ENCODE measurements at regions not wholly inside any gene's neighbourhood (a gene's known extent, or its start where the extent isn't known, plus 50 kb on each side); places are given as distances from the start of the nearest gene placed in this dataset.
"Not testable (repeated sequence)": the region's sequence is repeated elsewhere in the genome, so short reads cannot be mapped to it uniquely, and the experiment has no call there.

DNA sequence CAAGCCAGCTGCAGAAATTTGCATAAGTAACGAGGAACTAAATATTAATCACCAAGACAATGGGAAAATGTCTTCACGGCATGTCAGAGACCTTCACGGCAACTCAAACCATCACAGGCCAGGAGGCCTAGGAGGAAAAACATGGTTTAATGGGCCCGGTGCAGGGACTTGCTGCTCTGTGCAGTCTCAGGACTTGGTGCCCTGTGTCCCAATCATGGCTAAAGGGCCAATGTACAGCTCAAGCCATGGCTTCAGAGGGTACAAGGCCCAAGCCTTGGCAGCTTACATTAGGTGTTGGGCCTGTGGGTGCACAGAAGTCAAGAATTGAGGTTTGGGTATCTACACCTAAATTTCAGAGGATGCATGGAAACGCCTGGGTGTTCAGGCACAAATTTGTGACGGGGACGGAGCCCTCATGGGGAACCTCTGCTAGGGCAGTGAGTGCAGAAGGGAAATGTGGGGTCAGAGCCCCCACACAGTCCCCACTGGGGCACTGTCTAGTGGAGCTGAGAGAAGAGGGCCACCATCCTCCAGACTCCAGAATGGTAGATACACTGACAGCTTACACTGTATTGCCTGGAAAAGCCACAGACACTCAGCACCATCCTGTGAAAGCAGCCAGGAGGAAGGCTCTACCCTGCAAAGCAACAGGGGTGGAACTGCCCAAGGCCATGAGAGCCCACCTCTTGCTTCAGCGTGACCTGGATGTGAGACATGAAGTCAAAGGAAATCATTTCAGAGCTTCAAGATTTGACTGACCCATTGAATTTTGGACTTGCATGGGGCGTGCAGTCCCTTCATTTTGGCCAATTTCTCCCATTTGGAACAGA lies 5284.3 kb upstream of the TPTE start:
- CTCF ChIA-PET; H3K27me3 Mint-ChIP-seq; H3K27ac Mint-ChIP-seq; intact Hi-C loops (cut with micrococcal nuclease); DNase-seq; H3K4me3 Mint-ChIP-seq; ATAC-seq; H3K4me1 Mint-ChIP-seq (ENCODE audit: low read depth); POLR2A ChIA-PET; H3K36me3 Mint-ChIP-seq (ENCODE audit: low read depth): not testable (repeated sequence)
- peaks cover 26% of the 10 kb centered on the region for H3K9me3 Mint-ChIP-seq

DNA sequence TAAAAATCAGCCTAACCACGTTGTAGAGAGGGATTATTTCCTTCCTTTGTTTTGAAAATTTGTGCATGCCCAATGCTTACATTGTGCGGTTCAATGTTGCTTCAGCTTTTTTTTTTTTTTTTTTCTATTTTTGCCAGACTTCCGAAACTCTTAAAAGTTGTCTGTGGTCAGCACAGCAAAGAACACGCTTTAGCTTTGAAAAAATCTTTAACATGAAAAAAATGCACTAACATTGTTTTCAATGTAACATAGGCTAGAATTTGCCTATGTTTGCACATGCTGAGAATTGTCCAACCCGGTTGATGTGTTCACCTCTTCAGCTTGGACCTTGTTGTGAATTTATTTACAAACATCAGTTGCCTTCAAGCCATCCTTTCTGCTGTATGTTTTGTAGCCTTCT lies 5280.9 kb upstream of the TPTE start:
- DNase-seq; H3K4me3 Mint-ChIP-seq; CTCF ChIA-PET; H3K36me3 Mint-ChIP-seq (ENCODE audit: low read depth); intact Hi-C loops (cut with micrococcal nuclease); H3K4me1 Mint-ChIP-seq (ENCODE audit: low read depth); POLR2A ChIA-PET; H3K27me3 Mint-ChIP-seq; H3K27ac Mint-ChIP-seq; ATAC-seq: not testable (repeated sequence)
- H3K9me3 Mint-ChIP-seq = peaks cover 33% of the 10 kb centered on the region

- H3K4me3 Mint-ChIP-seq; ATAC-seq; H3K4me1 Mint-ChIP-seq (ENCODE audit: low read depth); H3K36me3 Mint-ChIP-seq (ENCODE audit: low read depth); intact Hi-C loops (cut with micrococcal nuclease); POLR2A ChIA-PET; DNase-seq; H3K27me3 Mint-ChIP-seq; H3K27ac Mint-ChIP-seq; CTCF ChIA-PET: not testable (repeated sequence)
- peaks cover 42% of the 10 kb centered on the region for H3K9me3 Mint-ChIP-seq
Observed at GRCh38 chr21:5242732-5243131, 5278.7 kb upstream of the TPTE start.

DNA sequence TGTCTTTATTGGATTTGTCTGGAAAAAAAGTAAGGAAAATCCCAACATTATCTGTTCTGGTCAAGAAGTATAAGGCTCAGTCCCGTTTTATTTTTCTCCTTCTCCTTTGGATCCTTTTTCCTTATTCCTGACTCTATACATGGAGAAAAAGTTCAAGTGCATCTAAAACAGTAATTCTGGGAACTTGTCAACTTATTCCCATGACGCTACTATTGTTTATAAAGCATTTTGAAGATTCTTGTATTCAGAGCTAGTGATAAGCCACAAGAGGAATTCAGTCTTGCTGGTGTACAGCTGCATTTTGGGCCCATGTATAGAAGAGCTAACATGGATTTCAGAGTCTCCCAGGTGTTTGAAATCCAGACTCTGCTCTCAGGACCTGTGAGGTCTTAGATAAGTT lies 5278.1 kb upstream of the TPTE start:
- H3K27me3 Mint-ChIP-seq; H3K36me3 Mint-ChIP-seq (ENCODE audit: low read depth); H3K27ac Mint-ChIP-seq; CTCF ChIA-PET; POLR2A ChIA-PET; H3K4me1 Mint-ChIP-seq (ENCODE audit: low read depth); intact Hi-C loops (cut with micrococcal nuclease); H3K4me3 Mint-ChIP-seq; ATAC-seq; DNase-seq: not testable (repeated sequence)
- peaks cover 42% of the 10 kb centered on the region for H3K9me3 Mint-ChIP-seq

- intact Hi-C loops (cut with micrococcal nuclease); H3K36me3 Mint-ChIP-seq (ENCODE audit: low read depth); H3K27me3 Mint-ChIP-seq; H3K4me1 Mint-ChIP-seq (ENCODE audit: low read depth); POLR2A ChIA-PET; H3K27ac Mint-ChIP-seq; H3K4me3 Mint-ChIP-seq; ATAC-seq; CTCF ChIA-PET; DNase-seq: not testable (repeated sequence)
- peaks cover 41% of the 10 kb centered on the region for H3K9me3 Mint-ChIP-seq
Observed at GRCh38 chr21:5243715-5244375, 5277.5 kb upstream of the TPTE start.

DNA sequence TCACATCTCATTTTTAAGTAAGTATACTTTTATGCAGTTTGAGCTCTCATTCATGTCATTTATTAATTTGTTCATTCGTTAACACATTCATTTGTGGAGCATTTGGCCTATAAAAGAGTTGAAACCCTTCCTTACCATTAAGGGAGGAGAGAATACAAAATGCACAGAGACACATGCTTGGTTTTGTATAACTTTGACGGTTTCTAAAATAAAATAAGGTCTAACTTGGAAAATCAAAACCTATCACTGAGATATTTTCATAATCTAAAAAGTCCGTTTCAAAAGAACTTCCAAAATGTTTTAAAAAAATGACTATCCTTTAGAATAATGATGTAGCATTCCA lies 5277.0 kb upstream of the TPTE start:
- peaks cover 44% of the 10 kb centered on the region for H3K9me3 Mint-ChIP-seq
- POLR2A ChIA-PET; CTCF ChIA-PET; H3K27ac Mint-ChIP-seq; ATAC-seq; DNase-seq; H3K4me3 Mint-ChIP-seq; H3K27me3 Mint-ChIP-seq; H3K4me1 Mint-ChIP-seq (ENCODE audit: low read depth); intact Hi-C loops (cut with micrococcal nuclease); H3K36me3 Mint-ChIP-seq (ENCODE audit: low read depth): not testable (repeated sequence)

DNA sequence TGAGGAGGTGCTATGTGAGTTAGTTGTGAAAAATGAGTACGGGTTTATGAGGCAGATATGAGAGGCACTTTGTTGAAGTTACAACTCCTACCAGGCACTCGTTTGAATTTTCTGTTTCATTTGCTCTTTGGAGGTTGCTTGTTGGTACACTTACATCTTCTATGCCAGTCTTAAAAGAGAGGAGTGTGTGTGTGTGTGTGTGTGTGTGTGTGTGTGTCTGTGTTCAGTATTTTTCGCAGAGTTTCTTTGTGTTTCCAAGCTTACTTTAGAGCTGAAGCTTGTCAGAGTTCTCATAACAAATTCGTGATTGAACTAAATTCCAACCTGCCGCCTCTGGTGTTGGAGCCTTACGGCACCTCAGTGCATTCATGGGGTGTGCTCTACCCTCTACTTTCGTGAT lies 5276.4 kb upstream of the TPTE start:
- CTCF ChIA-PET; intact Hi-C loops (cut with micrococcal nuclease); H3K36me3 Mint-ChIP-seq (ENCODE audit: low read depth); H3K4me1 Mint-ChIP-seq (ENCODE audit: low read depth); DNase-seq; H3K27me3 Mint-ChIP-seq; H3K4me3 Mint-ChIP-seq; H3K27ac Mint-ChIP-seq; POLR2A ChIA-PET; ATAC-seq: not testable (repeated sequence)
- H3K9me3 Mint-ChIP-seq = peaks cover 44% of the 10 kb centered on the region

GRCh38 chr21:5246416-5246815 lies 5275.0 kb upstream of the TPTE start:
- H3K9me3 Mint-ChIP-seq = peaks cover 53% of the 10 kb centered on the region
- H3K4me1 Mint-ChIP-seq (ENCODE audit: low read depth); CTCF ChIA-PET; ATAC-seq; H3K27me3 Mint-ChIP-seq; H3K27ac Mint-ChIP-seq; POLR2A ChIA-PET; H3K36me3 Mint-ChIP-seq (ENCODE audit: low read depth); intact Hi-C loops (cut with micrococcal nuclease); DNase-seq; H3K4me3 Mint-ChIP-seq: not testable (repeated sequence)

GRCh38 chr21:5247399-5247798 lies 5274.0 kb upstream of the TPTE start:
- H3K36me3 Mint-ChIP-seq (ENCODE audit: low read depth); DNase-seq; intact Hi-C loops (cut with micrococcal nuclease): not testable (repeated sequence)

GRCh38 chr21:5250128-5250527 lies 5271.3 kb upstream of the TPTE start:
- CTCF ChIA-PET; H3K36me3 Mint-ChIP-seq (ENCODE audit: low read depth); H3K4me1 Mint-ChIP-seq (ENCODE audit: low read depth); ATAC-seq; intact Hi-C loops (cut with micrococcal nuclease); POLR2A ChIA-PET; H3K4me3 Mint-ChIP-seq; DNase-seq; H3K27ac Mint-ChIP-seq; H3K27me3 Mint-ChIP-seq: not testable (repeated sequence)
- peaks cover 42% of the 10 kb centered on the region for H3K9me3 Mint-ChIP-seq

More at GRCh38 chr21:5247399-5247798, 5274.0 kb upstream of the TPTE start:
- H3K27ac Mint-ChIP-seq; CTCF ChIA-PET; POLR2A ChIA-PET; H3K27me3 Mint-ChIP-seq; ATAC-seq; H3K4me3 Mint-ChIP-seq; H3K4me1 Mint-ChIP-seq (ENCODE audit: low read depth): not testable (repeated sequence)
- H3K9me3 Mint-ChIP-seq = peaks cover 56% of the 10 kb centered on the region

DNA sequence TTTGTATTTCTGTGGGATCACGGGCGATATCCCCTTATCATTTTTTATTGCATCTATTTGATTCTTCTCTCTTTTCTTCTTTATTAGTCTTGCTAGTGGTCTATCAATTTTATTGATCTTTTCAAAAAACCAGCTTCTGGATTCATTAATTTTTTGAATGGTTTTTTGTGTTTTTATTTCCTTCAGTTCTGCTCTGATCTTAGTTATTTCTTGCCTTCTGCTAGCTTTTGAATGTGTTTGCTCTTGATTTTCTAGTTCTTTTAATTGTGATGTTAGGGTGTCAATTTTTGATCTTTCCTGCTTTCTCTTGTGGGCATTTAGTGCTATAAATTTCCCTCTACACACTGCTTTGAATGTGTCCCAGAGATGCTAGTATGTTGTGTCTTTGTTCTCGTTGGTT lies 5270.2 kb upstream of the TPTE start:
- ATAC-seq; POLR2A ChIA-PET; DNase-seq; intact Hi-C loops (cut with micrococcal nuclease); H3K4me3 Mint-ChIP-seq; H3K36me3 Mint-ChIP-seq (ENCODE audit: low read depth); CTCF ChIA-PET; H3K27ac Mint-ChIP-seq; H3K27me3 Mint-ChIP-seq; H3K4me1 Mint-ChIP-seq (ENCODE audit: low read depth): not testable (repeated sequence)
- H3K9me3 Mint-ChIP-seq = peaks cover 38% of the 10 kb centered on the region

DNA sequence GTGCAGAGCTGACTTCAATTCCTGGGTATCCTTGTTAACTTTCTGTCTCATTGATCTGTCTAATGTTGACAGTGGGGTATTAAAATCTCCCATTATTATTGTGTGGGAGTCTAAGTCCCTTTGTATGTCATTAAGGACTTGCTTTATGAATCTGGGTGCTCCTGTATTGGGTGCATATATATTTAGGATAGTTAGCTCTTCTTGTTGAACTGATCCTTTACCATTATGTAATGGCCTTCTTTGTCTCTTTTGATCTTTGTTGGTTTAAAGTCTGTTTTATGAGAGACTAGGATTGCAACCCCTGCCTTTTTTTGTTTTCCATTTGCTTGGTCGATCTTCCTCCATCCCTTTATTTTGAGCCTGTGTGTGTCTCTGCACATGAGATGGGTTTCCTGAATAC lies 5269.5 kb upstream of the TPTE start:
- POLR2A ChIA-PET; H3K4me3 Mint-ChIP-seq; DNase-seq; CTCF ChIA-PET; ATAC-seq; H3K4me1 Mint-ChIP-seq (ENCODE audit: low read depth); H3K27me3 Mint-ChIP-seq; H3K27ac Mint-ChIP-seq; H3K36me3 Mint-ChIP-seq (ENCODE audit: low read depth); intact Hi-C loops (cut with micrococcal nuclease): not testable (repeated sequence)
- peaks cover 32% of the 10 kb centered on the region for H3K9me3 Mint-ChIP-seq
